ENCODE measurements at regions not wholly inside any gene's neighbourhood (a gene's known extent, or its start where the extent isn't known, plus 50 kb on each side); places are given as distances from the start of the nearest gene placed in this dataset.
A peak's percentile ranks its signal among the peaks of the same experiment; 100 is the strongest.
"Not testable (repeated sequence)": the region's sequence is repeated elsewhere in the genome, so short reads cannot be mapped to it uniquely, and the experiment has no call there.

GRCh38 chr2:187610450-187610849 lies 56.2 kb upstream of the TFPI start:
- not testable (repeated sequence) for H3K4me3 ChIP-seq (ENCODE audit: low read length in 3 of 3); H3K27me3 ChIP-seq (ENCODE audit: control insufficient read depth in 3 of 3, insufficient read depth in 3 of 3, low read length in 3 of 3); H3K9ac ChIP-seq (ENCODE audit: low read depth in 1 of 3, low read length in 3 of 3); H3K27ac ChIP-seq (ENCODE audit: low read depth, low read length); H3K9me3 ChIP-seq (ENCODE audit: control insufficient read depth in 3 of 3, low read length in 3 of 3); H3K36me3 ChIP-seq (ENCODE audit: control insufficient read depth in 3 of 3, insufficient read depth in 3 of 3, low read length in 3 of 3); H3K4me1 ChIP-seq (ENCODE audit: control insufficient read depth in 3 of 3, insufficient read depth in 3 of 3, low read length in 3 of 3)

GRCh38 chr2:187612857-187613256 lies 58.6 kb upstream of the TFPI start:
- Histone ChIP-seq H3K27me3 (ENCODE audit: control insufficient read depth in 3 of 3, insufficient read depth in 3 of 3, low read length in 3 of 3) (no peaks in the 10 kb centered on the region), H3K4me1 (ENCODE audit: control insufficient read depth in 3 of 3, insufficient read depth in 3 of 3, low read length in 3 of 3) (peaks cover 0 to 12% (median 7%) of the 10 kb centered on the region in 3 donors), H3K4me3 (ENCODE audit: low read length in 3 of 3) (no peak overlapping the region), H3K9ac (ENCODE audit: low read depth in 1 of 3, low read length in 3 of 3) (no peak overlapping the region), H3K9me3 (ENCODE audit: control insufficient read depth in 3 of 3, low read length in 3 of 3) (no peaks in the 10 kb centered on the region), H3K36me3 (ENCODE audit: control insufficient read depth in 3 of 3, insufficient read depth in 3 of 3, low read length in 3 of 3) (no peaks in the 10 kb centered on the region), H3K27ac (ENCODE audit: low read depth, low read length) (no peak overlapping the region)

- H3K9ac ChIP-seq (ENCODE audit: low read depth in 1 of 3, low read length in 3 of 3) = no peak overlapping the region
- H3K4me3 ChIP-seq (ENCODE audit: low read length in 3 of 3) = no peak overlapping the region
- H3K4me1 ChIP-seq (ENCODE audit: control insufficient read depth in 3 of 3, insufficient read depth in 3 of 3, low read length in 3 of 3) = peaks cover 0 to 15% (median 9%) of the 10 kb centered on the region in 3 donors
- no peak overlapping the region for H3K27ac ChIP-seq (ENCODE audit: low read depth, low read length)
- no peaks in the 10 kb centered on the region for H3K9me3 ChIP-seq (ENCODE audit: control insufficient read depth in 3 of 3, low read length in 3 of 3)
- no peaks in the 10 kb centered on the region for H3K27me3 ChIP-seq (ENCODE audit: control insufficient read depth in 3 of 3, insufficient read depth in 3 of 3, low read length in 3 of 3)
- no peaks in the 10 kb centered on the region for H3K36me3 ChIP-seq (ENCODE audit: control insufficient read depth in 3 of 3, insufficient read depth in 3 of 3, low read length in 3 of 3)
Measured at GRCh38 chr2:187614756-187615155, 60.5 kb upstream of the TFPI start.

- H3K27ac ChIP-seq (ENCODE audit: low read depth, low read length) = no peak overlapping the region
- H3K27me3 ChIP-seq (ENCODE audit: control insufficient read depth in 3 of 3, insufficient read depth in 3 of 3, low read length in 3 of 3) = no peaks in the 10 kb centered on the region
- no peak overlapping the region for H3K4me3 ChIP-seq (ENCODE audit: low read length in 3 of 3)
- H3K36me3 ChIP-seq (ENCODE audit: control insufficient read depth in 3 of 3, insufficient read depth in 3 of 3, low read length in 3 of 3) = no peaks in the 10 kb centered on the region
- peaks cover 0 to 15% (median 9%) of the 10 kb centered on the region in 3 donors for H3K4me1 ChIP-seq (ENCODE audit: control insufficient read depth in 3 of 3, insufficient read depth in 3 of 3, low read length in 3 of 3)
- no peaks in the 10 kb centered on the region for H3K9me3 ChIP-seq (ENCODE audit: control insufficient read depth in 3 of 3, low read length in 3 of 3)
- H3K9ac ChIP-seq (ENCODE audit: low read depth in 1 of 3, low read length in 3 of 3) = no peak overlapping the region
Measured at GRCh38 chr2:187615364-187615763, 61.1 kb upstream of the TFPI start.

GRCh38 chr2:187615902-187616301 lies 61.7 kb upstream of the TFPI start:
- Histone ChIP-seq H3K4me3 (ENCODE audit: low read length in 3 of 3) (no peak overlapping the region), H3K27ac (ENCODE audit: low read depth, low read length) (no peak overlapping the region), H3K27me3 (ENCODE audit: control insufficient read depth in 3 of 3, insufficient read depth in 3 of 3, low read length in 3 of 3) (no peaks in the 10 kb centered on the region), H3K4me1 (ENCODE audit: control insufficient read depth in 3 of 3, insufficient read depth in 3 of 3, low read length in 3 of 3) (peaks cover 0 to 15% (median 9%) of the 10 kb centered on the region in 3 donors), H3K9me3 (ENCODE audit: control insufficient read depth in 3 of 3, low read length in 3 of 3) (no peaks in the 10 kb centered on the region), H3K36me3 (ENCODE audit: control insufficient read depth in 3 of 3, insufficient read depth in 3 of 3, low read length in 3 of 3) (no peaks in the 10 kb centered on the region), H3K9ac (ENCODE audit: low read depth in 1 of 3, low read length in 3 of 3) (no peak overlapping the region)

GRCh38 chr2:187617120-187617519 lies 62.9 kb upstream of the TFPI start:
- Histone ChIP-seq H3K36me3 (ENCODE audit: control insufficient read depth in 3 of 3, insufficient read depth in 3 of 3, low read length in 3 of 3) (no peaks in the 10 kb centered on the region), H3K9ac (ENCODE audit: low read depth in 1 of 3, low read length in 3 of 3) (no peak overlapping the region), H3K27me3 (ENCODE audit: control insufficient read depth in 3 of 3, insufficient read depth in 3 of 3, low read length in 3 of 3) (no peaks in the 10 kb centered on the region), H3K27ac (ENCODE audit: low read depth, low read length) (peak overlapping the region; percentile 41), H3K9me3 (ENCODE audit: control insufficient read depth in 3 of 3, low read length in 3 of 3) (no peaks in the 10 kb centered on the region), H3K4me3 (ENCODE audit: low read length in 3 of 3) (no peak overlapping the region), H3K4me1 (ENCODE audit: control insufficient read depth in 3 of 3, insufficient read depth in 3 of 3, low read length in 3 of 3) (peaks cover 0 to 15% (median 9%) of the 10 kb centered on the region in 3 donors)

GRCh38 chr2:187617905-187618304 lies 63.7 kb upstream of the TFPI start:
- Histone ChIP-seq H3K36me3 (ENCODE audit: control insufficient read depth in 3 of 3, insufficient read depth in 3 of 3, low read length in 3 of 3) (no peaks in the 10 kb centered on the region), H3K9me3 (ENCODE audit: control insufficient read depth in 3 of 3, low read length in 3 of 3) (no peaks in the 10 kb centered on the region), H3K4me1 (ENCODE audit: control insufficient read depth in 3 of 3, insufficient read depth in 3 of 3, low read length in 3 of 3) (peaks cover 0 to 15% (median 9%) of the 10 kb centered on the region in 3 donors), H3K27ac (ENCODE audit: low read depth, low read length) (peak overlapping the region; percentile 41), H3K9ac (ENCODE audit: low read depth in 1 of 3, low read length in 3 of 3) (no peak overlapping the region), H3K27me3 (ENCODE audit: control insufficient read depth in 3 of 3, insufficient read depth in 3 of 3, low read length in 3 of 3) (no peaks in the 10 kb centered on the region), H3K4me3 (ENCODE audit: low read length in 3 of 3) (no peak overlapping the region)

GRCh38 chr2:187618813-187619212 lies 64.6 kb upstream of the TFPI start:
- Histone ChIP-seq H3K9ac (ENCODE audit: low read depth in 1 of 3, low read length in 3 of 3) (no peak overlapping the region), H3K27ac (ENCODE audit: low read depth, low read length) (no peak overlapping the region), H3K36me3 (ENCODE audit: control insufficient read depth in 3 of 3, insufficient read depth in 3 of 3, low read length in 3 of 3) (no peaks in the 10 kb centered on the region), H3K9me3 (ENCODE audit: control insufficient read depth in 3 of 3, low read length in 3 of 3) (no peaks in the 10 kb centered on the region), H3K27me3 (ENCODE audit: control insufficient read depth in 3 of 3, insufficient read depth in 3 of 3, low read length in 3 of 3) (no peaks in the 10 kb centered on the region), H3K4me3 (ENCODE audit: low read length in 3 of 3) (no peak overlapping the region), H3K4me1 (ENCODE audit: control insufficient read depth in 3 of 3, insufficient read depth in 3 of 3, low read length in 3 of 3) (peaks cover 0 to 15% (median 9%) of the 10 kb centered on the region in 3 donors)

GRCh38 chr2:187627153-187627552 lies 72.9 kb upstream of the TFPI start:
- no peaks in the 10 kb centered on the region for H3K27me3 ChIP-seq (ENCODE audit: control insufficient read depth in 3 of 3, insufficient read depth in 3 of 3, low read length in 3 of 3)
- H3K4me1 ChIP-seq (ENCODE audit: control insufficient read depth in 3 of 3, insufficient read depth in 3 of 3, low read length in 3 of 3) = no peaks in the 10 kb centered on the region
- no peak overlapping the region for H3K4me3 ChIP-seq (ENCODE audit: low read length in 3 of 3)
- no peaks in the 10 kb centered on the region for H3K36me3 ChIP-seq (ENCODE audit: control insufficient read depth in 3 of 3, insufficient read depth in 3 of 3, low read length in 3 of 3)
- no peak overlapping the region for H3K9ac ChIP-seq (ENCODE audit: low read depth in 1 of 3, low read length in 3 of 3)
- no peaks in the 10 kb centered on the region for H3K9me3 ChIP-seq (ENCODE audit: control insufficient read depth in 3 of 3, low read length in 3 of 3)
- no peak overlapping the region for H3K27ac ChIP-seq (ENCODE audit: low read depth, low read length)

GRCh38 chr2:187636731-187637391 lies 82.6 kb upstream of the TFPI start:
- not testable (repeated sequence) for H3K4me1 ChIP-seq (ENCODE audit: control insufficient read depth in 3 of 3, insufficient read depth in 3 of 3, low read length in 3 of 3); H3K9ac ChIP-seq (ENCODE audit: low read depth in 1 of 3, low read length in 3 of 3); H3K27me3 ChIP-seq (ENCODE audit: control insufficient read depth in 3 of 3, insufficient read depth in 3 of 3, low read length in 3 of 3); H3K9me3 ChIP-seq (ENCODE audit: control insufficient read depth in 3 of 3, low read length in 3 of 3); H3K36me3 ChIP-seq (ENCODE audit: control insufficient read depth in 3 of 3, insufficient read depth in 3 of 3, low read length in 3 of 3); H3K4me3 ChIP-seq (ENCODE audit: low read length in 3 of 3); H3K27ac ChIP-seq (ENCODE audit: low read depth, low read length)

Measured in skeletal muscle tissue (tissue), 3 donors.